Anterior cingulate cortex (tissue), 58 donors: ENCODE measurements at regions not wholly inside any gene's neighbourhood (a gene's known extent, or its start where the extent isn't known, plus 50 kb on each side); places are given as distances from the start of the nearest gene placed in this dataset.

Experiments used
- DNase-seq, 58 donors: peaks; one replicate each; lab custom pipeline; 2025; lab: John Stamatoyannopoulos, UW

- DNase-seq: no peak
These were observed 87.2 kb upstream of the DUSP5 start for GRCh38 chr10:110410329-110411046.

GRCh38 chr10:110411047-110411410 is 86.7 kb upstream of the DUSP5 start:
- no peak for DNase-seq

GRCh38 chr10:110413049-110413783 is 84.5 kb upstream of the DUSP5 start:
- DNase-seq: no peak

- DNase-seq: no peak
These were observed 83.7 kb upstream of the DUSP5 start for GRCh38 chr10:110413903-110414547.

- DNase-seq: peak in 1 of 58 donors; percentile 28
These were observed 83.0 kb upstream of the DUSP5 start for GRCh38 chr10:110414548-110415309.

GRCh38 chr10:110415809-110416208 is 81.9 kb upstream of the DUSP5 start:
- DNase-seq: no peak

GRCh38 chr10:110416776-110417711 is 80.7 kb upstream of the DUSP5 start:
- no peak for DNase-seq

GRCh38 chr10:110418218-110418617 is 79.5 kb upstream of the DUSP5 start:
- DNase-seq: no peak

- DNase-seq: no peak
These were observed 78.4 kb upstream of the DUSP5 start for GRCh38 chr10:110419265-110419664.

- DNase-seq: peak in 2 of 58 donors; percentile 1 to 5
These were observed 77.1 kb upstream of the DUSP5 start for GRCh38 chr10:110420401-110421193.

- DNase-seq: no peak
These were observed 76.1 kb upstream of the DUSP5 start for GRCh38 chr10:110421512-110422138.

- no peak for DNase-seq
These were observed 75.2 kb upstream of the DUSP5 start for GRCh38 chr10:110422548-110422947.

GRCh38 chr10:110423650-110424049 is 74.1 kb upstream of the DUSP5 start:
- DNase-seq: peak in 1 of 58 donors; percentile 1

GRCh38 chr10:110425684-110426293 is 71.9 kb upstream of the DUSP5 start:
- no peak for DNase-seq

- DNase-seq: no peak
These were observed 71.2 kb upstream of the DUSP5 start for GRCh38 chr10:110426294-110427181.

- no peak for DNase-seq
These were observed 68.4 kb upstream of the DUSP5 start for GRCh38 chr10:110429301-110429700.
